22Rv1 (cell line): ENCODE measurements at regions not wholly inside any gene's neighbourhood (a gene's known extent, or its start where the extent isn't known, plus 50 kb on each side); places are given as distances from the start of the nearest gene placed in this dataset.
A peak's percentile ranks its signal among the peaks of the same experiment; 100 is the strongest.

Source experiments
- ZFX ChIP-seq: fragments of 450-650 bp; IDR thresholded peaks from 2 replicates; pipeline ENCODE4 v1.6.1; 2017; ENCODE audit warnings: antibody characterized with exemption, borderline replicate concordance
- TF ChIP-seq, protein P1 (sequence below): fragments of 450-650 bp; IDR thresholded peaks from 2 replicates; pipeline ENCODE4 v1.5.1; 2017; ENCODE audit warnings: mild to moderate bottlenecking

- TF ChIP-seq, protein P1, sequence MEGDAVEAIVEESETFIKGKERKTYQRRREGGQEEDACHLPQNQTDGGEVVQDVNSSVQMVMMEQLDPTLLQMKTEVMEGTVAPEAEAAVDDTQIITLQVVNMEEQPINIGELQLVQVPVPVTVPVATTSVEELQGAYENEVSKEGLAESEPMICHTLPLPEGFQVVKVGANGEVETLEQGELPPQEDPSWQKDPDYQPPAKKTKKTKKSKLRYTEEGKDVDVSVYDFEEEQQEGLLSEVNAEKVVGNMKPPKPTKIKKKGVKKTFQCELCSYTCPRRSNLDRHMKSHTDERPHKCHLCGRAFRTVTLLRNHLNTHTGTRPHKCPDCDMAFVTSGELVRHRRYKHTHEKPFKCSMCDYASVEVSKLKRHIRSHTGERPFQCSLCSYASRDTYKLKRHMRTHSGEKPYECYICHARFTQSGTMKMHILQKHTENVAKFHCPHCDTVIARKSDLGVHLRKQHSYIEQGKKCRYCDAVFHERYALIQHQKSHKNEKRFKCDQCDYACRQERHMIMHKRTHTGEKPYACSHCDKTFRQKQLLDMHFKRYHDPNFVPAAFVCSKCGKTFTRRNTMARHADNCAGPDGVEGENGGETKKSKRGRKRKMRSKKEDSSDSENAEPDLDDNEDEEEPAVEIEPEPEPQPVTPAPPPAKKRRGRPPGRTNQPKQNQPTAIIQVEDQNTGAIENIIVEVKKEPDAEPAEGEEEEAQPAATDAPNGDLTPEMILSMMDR, result peak; percentile 75
- no peak for TF ChIP-seq ZFX
These were observed 96.9 kb upstream of the TANK start for GRCh38 chr2:161063157-161063945.
